ENCODE measurements at regions not wholly inside any gene's neighbourhood (a gene's known extent, or its start where the extent isn't known, plus 50 kb on each side); places are given as distances from the start of the nearest gene placed in this dataset.

DNA sequence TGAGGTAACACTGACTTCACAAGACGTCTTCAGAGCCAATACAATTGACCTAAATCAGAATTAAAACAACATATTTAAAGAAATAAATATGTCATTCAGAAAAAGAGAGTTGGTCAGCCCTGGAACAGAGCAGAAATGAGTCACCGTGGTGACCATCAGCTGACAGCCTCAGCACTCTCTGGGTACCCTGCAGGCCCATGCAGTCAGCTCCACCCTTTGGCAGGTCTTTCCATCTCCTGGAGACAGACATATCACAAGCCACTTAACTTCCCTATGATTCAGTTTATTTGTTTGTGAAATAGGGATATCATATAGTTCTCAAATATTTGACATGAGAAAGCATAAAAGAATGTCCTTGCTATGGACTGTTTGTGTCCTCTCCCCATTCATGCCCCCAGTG, 151.6 kb upstream of the MEF2C start:
- DNase-seq (ENCODE audit: low spot score): no peak
- Histone ChIP-seq H3K27ac (no peak overlapping the region), H3K4me3 (no peak overlapping the region)
- TF ChIP-seq, protein P1, sequence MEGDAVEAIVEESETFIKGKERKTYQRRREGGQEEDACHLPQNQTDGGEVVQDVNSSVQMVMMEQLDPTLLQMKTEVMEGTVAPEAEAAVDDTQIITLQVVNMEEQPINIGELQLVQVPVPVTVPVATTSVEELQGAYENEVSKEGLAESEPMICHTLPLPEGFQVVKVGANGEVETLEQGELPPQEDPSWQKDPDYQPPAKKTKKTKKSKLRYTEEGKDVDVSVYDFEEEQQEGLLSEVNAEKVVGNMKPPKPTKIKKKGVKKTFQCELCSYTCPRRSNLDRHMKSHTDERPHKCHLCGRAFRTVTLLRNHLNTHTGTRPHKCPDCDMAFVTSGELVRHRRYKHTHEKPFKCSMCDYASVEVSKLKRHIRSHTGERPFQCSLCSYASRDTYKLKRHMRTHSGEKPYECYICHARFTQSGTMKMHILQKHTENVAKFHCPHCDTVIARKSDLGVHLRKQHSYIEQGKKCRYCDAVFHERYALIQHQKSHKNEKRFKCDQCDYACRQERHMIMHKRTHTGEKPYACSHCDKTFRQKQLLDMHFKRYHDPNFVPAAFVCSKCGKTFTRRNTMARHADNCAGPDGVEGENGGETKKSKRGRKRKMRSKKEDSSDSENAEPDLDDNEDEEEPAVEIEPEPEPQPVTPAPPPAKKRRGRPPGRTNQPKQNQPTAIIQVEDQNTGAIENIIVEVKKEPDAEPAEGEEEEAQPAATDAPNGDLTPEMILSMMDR (IDR thresholded peaks at IDR 0.05): no peak

DNA sequence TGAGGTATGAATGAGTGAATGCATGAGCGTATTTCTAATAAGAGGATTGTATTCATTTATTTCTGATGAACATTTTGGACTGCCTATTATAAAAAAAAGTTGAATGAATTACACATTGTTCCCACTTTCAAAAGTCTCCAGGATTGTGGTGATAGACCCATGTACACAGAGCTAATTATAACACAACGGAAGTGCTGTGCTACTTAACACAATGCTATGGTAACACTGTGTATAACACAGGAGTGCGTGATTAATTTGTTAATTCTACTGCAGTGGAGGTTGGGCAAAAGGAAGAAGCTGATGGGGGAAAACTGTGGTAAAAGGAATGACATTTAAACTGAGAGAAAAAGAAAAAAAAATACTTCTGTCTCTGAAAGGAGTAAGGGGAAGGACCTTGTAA, 147.8 kb upstream of the MEF2C start:
- DNase-seq (ENCODE audit: low spot score): no peak
- TF ChIP-seq, protein P1 (IDR thresholded peaks at IDR 0.05): no peak
- Histone ChIP-seq H3K27ac (no peak overlapping the region), H3K4me3 (no peak overlapping the region)

DNA sequence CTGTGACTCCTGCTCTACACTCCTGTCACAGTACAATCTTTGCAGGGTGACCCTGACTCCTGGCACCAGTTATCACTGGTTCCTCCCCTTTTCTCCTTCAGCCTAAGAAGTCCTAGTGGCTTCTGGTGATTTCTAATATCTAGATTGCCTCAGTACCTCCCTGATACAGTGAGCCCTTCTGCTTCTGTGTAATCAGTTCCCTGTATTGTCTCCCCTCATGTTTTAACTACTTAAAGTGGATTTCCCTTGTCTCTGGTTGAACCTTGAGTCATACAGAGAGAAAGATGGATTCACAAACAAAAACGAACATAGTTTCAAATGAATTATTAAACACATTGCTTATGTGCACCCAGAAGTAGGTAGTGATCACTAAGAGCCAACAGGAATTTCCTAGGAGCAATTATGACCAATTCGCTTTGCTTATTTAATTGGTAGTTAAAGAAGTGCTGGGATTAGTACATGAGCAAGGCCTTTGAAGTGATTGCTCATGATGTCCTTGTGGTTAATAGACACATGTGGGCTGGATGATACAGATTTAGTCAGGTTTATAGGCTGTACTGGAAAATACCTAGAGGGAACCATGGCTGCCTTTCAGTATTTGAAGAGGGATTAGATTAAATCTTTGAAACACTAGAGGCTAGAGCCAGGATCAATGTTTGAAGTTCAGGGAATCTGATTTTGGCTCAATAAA, 145.8 kb upstream of the MEF2C start:
- no peak for DNase-seq (ENCODE audit: low spot score)
- TF ChIP-seq, protein P1 (IDR thresholded peaks at IDR 0.05): no peak
- H3K4me3 ChIP-seq: no peak overlapping the region
- no peak overlapping the region for H3K27ac ChIP-seq

DNA sequence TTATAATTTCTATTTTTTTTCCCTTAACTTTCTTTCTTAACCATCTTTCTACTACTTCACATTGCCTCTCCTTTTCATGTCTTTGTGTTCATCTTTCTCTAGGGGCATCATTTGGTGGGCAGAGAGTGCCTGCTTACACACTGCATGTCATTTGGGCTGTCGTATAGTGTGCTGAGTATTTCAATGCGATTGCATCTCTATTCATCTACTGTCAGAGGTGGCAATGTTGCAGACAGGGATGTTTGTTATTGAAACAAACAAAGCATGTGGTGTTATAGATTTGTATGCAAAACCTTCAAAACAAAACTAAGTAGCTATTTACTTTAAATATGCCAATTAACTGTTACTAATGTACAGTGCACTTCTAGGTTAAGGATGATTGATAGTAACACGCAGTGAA, 141.1 kb upstream of the MEF2C start:
- no peak for DNase-seq (ENCODE audit: low spot score)
- TF ChIP-seq, protein P1 (IDR thresholded peaks at IDR 0.05): no peak
- Histone ChIP-seq H3K4me3 (no peak overlapping the region), H3K27ac (no peak overlapping the region)

DNA sequence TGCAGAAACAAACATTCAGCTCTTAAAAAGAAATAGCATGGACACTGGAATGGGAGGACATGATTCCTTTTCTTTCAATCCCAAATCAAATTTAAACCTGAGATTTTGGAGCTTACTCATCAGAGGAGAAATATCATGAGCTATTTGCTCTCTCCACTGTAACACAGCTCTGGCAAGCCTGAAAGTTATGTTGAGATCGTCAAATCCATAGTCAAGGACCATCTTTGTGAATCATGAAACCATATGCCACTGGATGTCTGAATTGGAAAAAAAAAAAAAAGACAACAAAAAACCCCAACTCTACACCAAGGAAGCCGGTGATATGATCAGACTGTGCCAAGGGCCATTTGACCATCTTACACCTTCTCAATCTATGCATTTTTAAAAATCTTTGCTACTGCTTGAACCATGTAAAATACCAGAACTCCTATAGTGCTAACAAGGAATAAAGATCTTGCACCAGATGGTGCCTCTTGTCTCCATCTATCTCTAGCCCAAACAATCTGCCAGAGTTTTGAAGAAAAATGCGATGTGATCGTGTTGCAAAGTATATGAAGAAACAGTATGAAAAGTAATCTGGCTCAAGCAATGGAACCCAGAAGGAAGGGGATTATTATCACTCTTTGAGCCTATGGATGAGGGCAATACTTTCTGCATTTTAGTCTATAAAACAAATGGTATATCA, 138.1 kb upstream of the MEF2C start:
- no peak overlapping the region for H3K4me3 ChIP-seq
- no peak overlapping the region for H3K27ac ChIP-seq
- TF ChIP-seq, protein P1 (IDR thresholded peaks at IDR 0.05): no peak
- DNase-seq (ENCODE audit: low spot score): no peak

DNA sequence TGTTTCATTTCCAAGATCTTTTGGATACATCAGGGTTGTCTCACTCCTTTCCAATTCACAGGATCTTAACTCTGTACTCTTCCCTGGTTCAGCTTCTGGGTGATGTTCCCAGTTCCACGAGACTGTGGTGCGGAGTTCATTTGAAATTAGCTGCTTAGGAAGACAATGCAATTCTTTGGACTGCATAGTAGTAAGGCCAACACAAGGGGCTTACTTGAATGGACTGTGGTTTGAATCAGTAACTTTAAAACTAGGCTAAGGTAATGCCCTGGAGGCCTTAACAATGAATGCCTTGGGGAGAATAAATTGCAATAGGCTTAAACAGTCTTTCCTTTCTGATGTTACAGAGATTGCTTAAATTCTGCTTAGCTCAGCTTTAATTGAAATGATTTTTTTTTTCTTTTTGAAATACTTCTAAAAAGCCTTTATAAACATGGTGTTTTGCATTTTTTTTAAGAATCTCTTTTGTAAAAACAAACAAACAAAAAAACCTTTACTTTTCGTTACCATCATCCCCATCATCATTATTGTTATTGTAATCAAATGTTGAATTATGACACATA, 133.8 kb upstream of the MEF2C start:
- H3K4me3 ChIP-seq: no peak overlapping the region
- no peak overlapping the region for H3K27ac ChIP-seq
- TF ChIP-seq, protein P1 (IDR thresholded peaks at IDR 0.05): no peak
- no peak for DNase-seq (ENCODE audit: low spot score)

DNA sequence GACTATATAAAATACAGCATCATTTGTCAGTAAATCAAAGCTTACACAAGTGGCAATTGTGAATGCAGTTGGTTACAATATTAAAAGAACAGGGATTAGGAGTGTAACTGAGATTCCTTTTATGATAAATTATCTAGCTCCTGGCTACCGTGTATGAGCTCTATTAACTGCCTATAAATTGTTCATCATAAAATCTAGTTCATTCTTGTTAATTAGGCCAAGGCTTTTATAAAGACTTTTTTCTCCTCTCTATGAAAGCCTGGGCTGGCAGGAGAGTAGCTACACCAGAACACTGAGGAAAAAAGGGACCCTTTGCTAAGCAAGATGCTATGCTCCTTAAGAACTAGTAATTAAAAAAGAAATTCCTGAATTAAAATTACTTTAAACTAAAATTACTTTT, 132.4 kb upstream of the MEF2C start:
- no peak overlapping the region for H3K4me3 ChIP-seq
- TF ChIP-seq, protein P1 (IDR thresholded peaks at IDR 0.05): no peak
- H3K27ac ChIP-seq: no peak overlapping the region
- DNase-seq (ENCODE audit: low spot score): no peak
